Activated CD8-positive, alpha-beta memory T cell treated with anti-CD3 and anti-CD28 coated beads for 24 hours (primary cell): ENCODE measurements at regions not wholly inside any gene's neighbourhood (a gene's known extent, or its start where the extent isn't known, plus 50 kb on each side); places are given as distances from the start of the nearest gene placed in this dataset.
"Not testable (repeated sequence)": the region's sequence is repeated elsewhere in the genome, so short reads cannot be mapped to it uniquely, and the experiment has no call there.

ENCODE experiments used
- DNase-seq: peaks from one replicate; pipeline ENCODE4 v3.0.0-alpha.2; 2020

GRCh38 chr7:142698429-142698828 is 50.8 kb upstream of the PRSS1 start:
- DNase-seq, result no peak

DNA sequence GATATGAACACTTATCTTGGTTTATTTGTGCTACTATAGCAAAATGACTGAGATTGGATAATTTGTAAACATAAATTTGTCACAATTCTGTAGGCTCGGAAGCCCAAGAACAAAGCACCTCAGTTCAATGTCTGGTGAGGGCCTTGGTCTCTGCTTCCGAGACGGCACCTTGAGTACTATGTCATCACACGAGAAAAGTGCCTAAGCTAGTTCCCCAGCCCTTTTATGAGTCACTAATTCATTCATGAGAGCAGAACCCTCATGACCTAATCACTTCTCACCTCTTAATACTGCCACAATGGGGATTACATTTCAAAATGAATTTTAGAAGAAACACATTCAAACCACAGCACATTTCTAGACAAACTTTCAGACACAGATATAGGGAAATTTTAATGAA is 52.0 kb upstream of the PRSS1 start:
- no peak for DNase-seq

- DNase-seq, result no peak
These were observed 52.7 kb upstream of the PRSS1 start for GRCh38 chr7:142696456-142697179.

GRCh38 chr7:142693911-142694310 is 55.4 kb upstream of the PRSS1 start:
- DNase-seq, result no peak

DNA sequence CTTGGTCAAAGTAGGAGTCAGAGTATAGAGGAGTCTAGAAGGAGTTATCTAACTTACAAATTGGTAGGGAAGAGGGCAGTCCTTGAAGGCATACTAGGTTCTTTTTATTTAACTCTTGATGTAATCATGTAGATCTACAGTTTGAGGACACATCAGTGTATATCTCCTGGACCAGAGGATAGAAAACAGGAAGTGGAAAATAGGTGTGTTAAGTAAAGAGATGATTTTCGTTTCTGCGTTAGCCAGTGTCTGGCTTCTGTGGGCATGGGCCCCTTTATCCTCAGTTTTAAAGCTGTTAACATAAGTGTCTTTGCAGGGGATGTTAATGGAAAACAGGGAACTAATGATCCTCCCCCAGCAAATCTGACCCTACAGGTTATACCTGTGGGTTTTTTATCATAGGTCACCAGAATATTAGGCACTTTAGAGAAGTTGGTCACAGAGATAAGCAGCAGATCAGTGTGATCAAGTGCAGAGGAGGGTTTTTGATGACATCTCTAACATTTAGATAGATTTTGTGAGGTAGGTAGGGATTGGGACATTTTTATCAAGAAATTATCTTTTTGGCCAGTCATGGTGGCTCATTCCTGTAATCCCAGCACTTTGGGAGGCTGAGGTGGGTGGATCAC is 58.6 kb upstream of the PRSS1 start:
- DNase-seq, result no peak

DNA sequence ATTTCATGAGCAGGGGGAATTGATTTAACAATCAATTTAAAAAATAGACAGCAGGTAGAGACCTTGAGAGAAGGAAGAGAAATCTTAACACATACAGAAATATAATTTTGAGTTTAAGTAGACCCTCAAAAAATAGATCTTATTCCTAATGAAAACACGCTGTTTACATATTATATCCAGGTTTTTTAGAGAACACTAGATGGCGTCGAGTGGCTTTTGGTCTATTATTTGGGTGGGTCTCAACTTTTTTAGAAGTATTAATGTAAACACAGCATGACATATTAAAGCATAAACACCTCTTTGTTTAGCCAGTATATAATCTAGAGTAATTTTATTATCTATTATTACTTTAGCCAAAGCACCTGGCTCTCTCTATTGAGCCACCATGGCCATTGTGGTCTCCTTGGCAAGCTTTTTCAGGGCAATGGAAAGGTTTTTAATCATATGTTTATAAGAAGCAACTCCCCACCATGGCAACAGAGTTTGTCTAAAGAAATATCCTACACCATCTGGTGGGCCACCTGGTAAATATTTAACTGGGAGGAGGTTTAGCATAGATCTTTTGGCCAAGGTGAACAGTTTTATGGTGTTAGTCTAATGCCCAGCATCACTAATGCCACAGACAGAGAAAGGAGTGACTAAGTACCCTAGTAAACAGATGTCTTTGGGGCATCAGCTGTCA is 59.7 kb upstream of the PRSS1 start:
- no peak for DNase-seq

DNA sequence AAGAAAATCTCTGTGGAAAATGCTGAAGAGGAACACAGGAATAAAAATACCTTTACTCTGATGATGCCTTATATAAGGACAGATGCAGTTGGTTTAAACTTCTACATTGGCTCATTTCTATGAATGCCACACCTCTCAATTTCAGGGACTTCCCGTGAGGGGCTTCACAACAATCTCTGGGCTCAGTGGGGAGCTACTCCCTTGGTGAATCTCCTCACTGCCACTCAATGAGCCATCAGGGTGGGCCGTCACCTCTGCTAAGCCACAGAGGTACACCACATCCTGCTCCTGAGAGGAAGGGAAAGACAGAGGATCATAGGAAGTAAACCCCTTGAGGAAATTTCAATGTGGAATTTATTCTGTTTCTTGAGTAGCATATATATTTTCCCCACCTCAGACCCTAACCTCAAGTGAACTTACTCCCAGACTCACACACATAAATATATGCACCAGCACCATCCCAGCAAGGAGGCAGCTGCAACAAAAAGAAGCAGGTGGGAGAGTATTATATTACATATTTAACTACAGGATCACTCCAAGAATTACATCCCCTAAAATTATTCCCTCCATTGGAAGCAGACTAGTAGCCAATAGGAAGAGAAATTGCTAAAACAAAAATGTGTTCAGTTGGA is 63.3 kb upstream of the PRSS1 start:
- no peak for DNase-seq

GRCh38 chr7:142681314-142682092 is 67.8 kb upstream of the PRSS1 start:
- DNase-seq, result no peak

GRCh38 chr7:142671506-142671905 is 77.8 kb upstream of the PRSS1 start:
- DNase-seq, result no peak

DNA sequence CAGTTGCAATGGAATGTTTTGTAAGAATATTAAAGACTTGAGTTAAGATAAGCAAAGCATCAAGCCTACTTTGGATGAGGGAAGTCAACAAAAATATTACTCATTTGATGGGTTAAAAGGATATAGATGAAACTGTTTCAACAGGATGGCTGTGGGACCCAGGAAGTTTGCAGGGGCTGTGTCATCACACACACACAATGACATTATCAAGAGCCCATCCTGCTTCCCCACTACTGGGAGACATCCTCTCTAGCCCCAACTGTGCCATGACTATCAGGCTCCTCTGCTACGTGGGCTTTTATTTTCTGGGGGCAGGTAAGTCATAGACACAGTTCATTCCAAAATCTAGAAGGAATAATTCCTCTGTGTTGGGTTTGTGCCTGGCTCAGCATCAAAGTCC is 78.8 kb upstream of the PRSS1 start:
- no peak for DNase-seq

DNA sequence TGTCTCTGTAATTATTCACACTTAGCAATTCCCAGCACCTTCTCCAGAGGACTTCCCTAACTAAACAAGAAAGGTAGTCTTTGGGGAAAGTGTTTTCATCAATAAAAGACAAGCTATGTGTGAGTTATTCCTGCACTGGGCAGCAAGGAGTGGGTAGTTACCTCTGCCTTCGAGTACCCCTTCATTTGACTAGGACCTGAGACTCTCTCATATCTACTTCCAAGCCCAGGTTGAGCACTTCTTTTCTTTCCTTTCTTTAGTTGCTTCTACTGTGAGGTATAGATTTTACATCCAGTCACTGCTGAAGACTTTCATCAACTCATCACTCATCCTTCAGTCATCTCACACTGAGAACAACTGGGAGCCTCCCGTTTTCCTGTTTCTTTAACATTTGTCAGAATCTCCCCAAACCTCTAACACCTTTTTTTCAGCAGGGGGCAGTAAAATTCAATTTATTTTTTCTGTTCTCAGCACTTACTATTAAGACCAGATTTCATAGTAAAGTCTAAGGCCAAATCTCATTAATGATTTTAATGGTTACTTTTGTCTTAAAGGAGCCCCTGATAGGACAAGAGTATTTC is 80.1 kb upstream of the PRSS1 start:
- no peak for DNase-seq

- no peak for DNase-seq
These were observed 80.8 kb upstream of the PRSS1 start for GRCh38 chr7:142668495-142668894.

GRCh38 chr7:142657376-142657775 is 91.9 kb upstream of the PRSS1 start:
- DNase-seq, result no peak

DNA sequence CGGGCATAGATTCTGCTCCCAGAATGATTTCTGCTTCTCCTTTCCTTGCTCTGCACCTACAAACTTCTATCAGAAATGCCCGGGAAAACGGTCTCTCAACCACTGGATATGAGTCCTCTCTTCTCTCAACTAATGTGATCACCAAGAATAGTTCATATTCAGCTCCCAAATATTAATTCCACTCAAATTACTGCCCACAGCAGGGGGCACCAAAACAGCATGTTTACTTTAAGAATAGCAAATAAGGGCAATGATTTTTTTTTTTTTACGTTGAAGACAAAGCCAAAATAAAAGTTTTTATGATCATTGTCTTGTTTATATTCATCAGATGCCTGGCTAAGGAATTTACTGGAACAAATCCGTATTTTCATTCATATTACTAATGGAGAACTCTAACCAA is 94.9 kb upstream of the PRSS1 start:
- DNase-seq, result no peak

GRCh38 chr7:142647749-142648148 is 101.5 kb upstream of the PRSS1 start:
- no peak for DNase-seq

GRCh38 chr7:142646386-142647140 is 102.7 kb upstream of the PRSS1 start:
- DNase-seq, result no peak

- DNase-seq, result no peak
These were observed 103.5 kb upstream of the PRSS1 start for GRCh38 chr7:142645777-142646176.

DNA sequence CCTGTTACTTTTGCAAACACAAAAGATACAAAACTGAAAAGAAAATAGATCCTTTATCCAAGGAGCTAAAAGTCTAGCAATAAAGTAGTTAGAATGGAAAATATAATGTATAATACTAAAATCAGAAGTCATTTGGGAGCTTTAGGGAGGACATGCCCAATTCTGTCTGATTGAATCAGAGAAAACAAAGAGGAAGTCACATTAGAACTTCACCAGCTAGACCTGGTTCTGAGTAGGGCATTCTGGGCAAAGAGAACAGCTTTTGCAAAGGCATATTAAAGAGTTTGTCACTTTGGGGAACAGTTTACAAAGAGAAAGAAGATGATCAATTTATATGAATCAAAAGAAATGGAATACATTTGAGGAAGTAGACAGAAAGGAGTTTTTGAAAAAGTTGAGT is 107.0 kb upstream of the PRSS1 start:
- DNase-seq, result no peak

- DNase-seq, result not testable (repeated sequence)
These were observed 108.0 kb upstream of the PRSS1 start for GRCh38 chr7:142641252-142641651.

GRCh38 chr7:142638581-142638980 is 110.7 kb upstream of the PRSS1 start:
- DNase-seq, result no peak

- no peak for DNase-seq
These were observed 112.0 kb upstream of the PRSS1 start for GRCh38 chr7:142637240-142637639.

- no peak for DNase-seq
These were observed 112.5 kb upstream of the PRSS1 start for GRCh38 chr7:142636751-142637150.
